HepG2 (cell line): ENCODE measurements at regions not wholly inside any gene's neighbourhood (a gene's known extent, or its start where the extent isn't known, plus 50 kb on each side); places are given as distances from the start of the nearest gene placed in this dataset.

Source experiments
- ATAC-seq: fragments of 200-7000 bp; cut with Tn5 transposase; 3 replicates; pipeline ENCODE4 v1.9.1; 2020; ENCODE audit warnings: mild to moderate bottlenecking, moderate library complexity
- BruUV-seq: library from RNA; stranded (reverse); fragments of 400-500 nt; replicated peaks from 2 replicates; lab custom pipeline; 2021; lab: Mats Ljungman, UMichigan
- CTCF ChIA-PET: fragments of 300-600 bp; formaldehyde crosslinking; extraction: SDS; loops from one replicate; lab custom pipeline; 2021; ENCODE audit warnings: low total read pairs, inconsistent platforms, low intra/inter-chr PET ratio; lab: Yijun Ruan, JAX
- POLR2A ChIA-PET: fragments of 350-600 bp; sonication (Branson Sonifier 250); formaldehyde crosslinking; loops from one replicate; lab custom pipeline; 2020; ENCODE audit warnings: antibody characterized with exemption, inconsistent platforms; lab: Yijun Ruan, JAX
- DNase-seq: peaks from one replicate; pipeline ENCODE4 v3.0.0-alpha.2; 2015; ENCODE audit warnings: low spot score
- FAIRE-seq: peaks from 3 replicates; lab custom pipeline; 2011; peaks lifted over from hg19 to GRCh38; lab: Jason Lieb, UNC
- H2AFZ ChIP-seq: one replicate; pipeline ENCODE4 v1.6.1; 2011; ENCODE audit warnings: low read length, inconsistent platforms
- H3K27ac ChIP-seq: fragments of 300-600 bp; 3 replicates; pipeline ENCODE4 v1.8.0; 2011; ENCODE audit warnings: mixed run types, mild to moderate bottlenecking, mixed read lengths, low read length, inconsistent platforms; ENCODE audit not compliant: insufficient read depth; ENCODE audit errors: extremely low read length
- H3K27me3 ChIP-seq, 2 experiments: fragments of 200-600 bp in 1 of 2; 2 replicates in 1 of 2; 3 replicates in 1 of 2; pipeline versions ENCODE4 v1.6.0 to v1.8.0; 2011; ENCODE audit warnings: low read length in 2 of 2, mild to moderate bottlenecking in 2 of 2, moderate library complexity in 2 of 2, inconsistent platforms in 1 of 2; ENCODE audit not compliant: insufficient read depth in 2 of 2, control insufficient read depth in 1 of 2
- H3K36me3 ChIP-seq, 2 experiments: fragments of 200-600 bp in 1 of 2; replicated peaks in 1 of 2; 2 replicates in 1 of 2; 3 replicates in 1 of 2; pipeline versions ENCODE4 v1.5.1 to v1.8.0; 2011; ENCODE audit warnings: low read length in 2 of 2, inconsistent platforms in 1 of 2; ENCODE audit not compliant: insufficient read depth in 2 of 2, control insufficient read depth in 1 of 2
- H3K4me1 ChIP-seq: 2 replicates; pipeline ENCODE4 v1.5.1; 2012; ENCODE audit warnings: low read length, inconsistent platforms; ENCODE audit not compliant: insufficient read depth
- H3K4me2 ChIP-seq: 2 replicates; pipeline ENCODE4 v1.6.0; 2011; ENCODE audit warnings: low read depth, low read length, inconsistent platforms
- H3K4me3 ChIP-seq, 3 experiments: fragments of 200-600 bp in 1 of 3; sonication (generic), shearing (Covaris generic) in 1 of 3; replicated peaks in 1 of 3; 2 replicates each; pipeline ENCODE4 v1.5.1; 2011 to 2016; ENCODE audit warnings: low read length in 3 of 3, inconsistent platforms in 2 of 3, low read depth in 2 of 3, mild to moderate bottlenecking in 2 of 3, control low read depth in 1 of 3, mixed read lengths in 1 of 3; ENCODE audit not compliant: insufficient read depth in 1 of 3
- H3K79me2 ChIP-seq: one replicate; pipeline ENCODE4 v1.6.1; 2011; ENCODE audit warnings: low read length, inconsistent platforms; ENCODE audit not compliant: insufficient read depth
- H3K9ac ChIP-seq: 2 replicates; pipeline ENCODE4 v1.6.0; 2011; ENCODE audit warnings: mild to moderate bottlenecking, low read depth, low read length, inconsistent platforms; ENCODE audit not compliant: insufficient read depth
- H3K9me3 ChIP-seq: 2 replicates; pipeline ENCODE4 v1.5.1; 2012; ENCODE audit warnings: mild to moderate bottlenecking, low read length
- H4K20me1 ChIP-seq: 2 replicates; pipeline ENCODE4 v1.6.0; 2011; ENCODE audit warnings: inconsistent platforms, mild to moderate bottlenecking, low read length, moderate library complexity; ENCODE audit not compliant: insufficient read depth
- BCL6 ChIP-seq: IDR thresholded peaks from 2 replicates; pipeline ENCODE4 v1.6.1; 2016; ENCODE audit warnings: missing genetic modification reagents, missing compliant biosample characterization
- HNF4A ChIP-seq: sonication (generic); formaldehyde crosslinking; IDR thresholded peaks from 2 replicates; pipeline ENCODE4 v1.4.0; 2020; ENCODE audit warnings: missing genetic modification reagents
- ZNF501 ChIP-seq: sonication (generic); formaldehyde crosslinking; IDR thresholded peaks from 2 replicates; pipeline ENCODE4 v1.5.1; 2020; ENCODE audit warnings: mild to moderate bottlenecking, moderate library complexity, missing genetic modification reagents
- ZNF7 ChIP-seq: IDR thresholded peaks from 2 replicates; pipeline ENCODE4 v1.6.1; 2016; ENCODE audit warnings: missing biosample characterization, missing genetic modification reagents
- ZNF816 ChIP-seq: sonication (generic); formaldehyde crosslinking; IDR thresholded peaks from 2 replicates; pipeline ENCODE4 v1.8.0; 2022; ENCODE audit warnings: missing genetic modification reagents, mild to moderate bottlenecking, borderline replicate concordance
- WGBS: methylation state at CpG from one replicate; pipeline ENCODE4 v1.1.6; 2017; ENCODE audit warnings: low lambda C conversion rate; 5-methylcytosine and 5-hydroxymethylcytosine counted together
- in situ Hi-C: cut with HindIII; loops from 2 replicates; pipeline ENCODE4 v1.10.0; 2017; ENCODE audit warnings: low pct_unique_long_range_greater_than_20kb; ENCODE audit not compliant: extremely low pct_ligation_motif_present
- intact Hi-C: fragments of 100-400 bp; cut with micrococcal nuclease; formaldehyde crosslinking; loops from one replicate; pipeline ENCODE4 v1.10.0; 2022; ENCODE audit not compliant: unreplicated experiment
- TF ChIP-seq, protein P1 (sequence below), 2 experiments: IDR thresholded peaks; 2 replicates each; pipeline ENCODE4 v1.6.1; 2011 to 2012; ENCODE audit warnings: low read length in 2 of 2, borderline replicate concordance in 1 of 2, low read depth in 1 of 2, mild to moderate bottlenecking in 1 of 2, moderate library complexity in 1 of 2
- TF ChIP-seq, protein P2 (sequence below): IDR thresholded peaks from 2 replicates; pipeline ENCODE4 v1.4.0; 2020; ENCODE audit warnings: mild to moderate bottlenecking, missing genetic modification reagents

DNA sequence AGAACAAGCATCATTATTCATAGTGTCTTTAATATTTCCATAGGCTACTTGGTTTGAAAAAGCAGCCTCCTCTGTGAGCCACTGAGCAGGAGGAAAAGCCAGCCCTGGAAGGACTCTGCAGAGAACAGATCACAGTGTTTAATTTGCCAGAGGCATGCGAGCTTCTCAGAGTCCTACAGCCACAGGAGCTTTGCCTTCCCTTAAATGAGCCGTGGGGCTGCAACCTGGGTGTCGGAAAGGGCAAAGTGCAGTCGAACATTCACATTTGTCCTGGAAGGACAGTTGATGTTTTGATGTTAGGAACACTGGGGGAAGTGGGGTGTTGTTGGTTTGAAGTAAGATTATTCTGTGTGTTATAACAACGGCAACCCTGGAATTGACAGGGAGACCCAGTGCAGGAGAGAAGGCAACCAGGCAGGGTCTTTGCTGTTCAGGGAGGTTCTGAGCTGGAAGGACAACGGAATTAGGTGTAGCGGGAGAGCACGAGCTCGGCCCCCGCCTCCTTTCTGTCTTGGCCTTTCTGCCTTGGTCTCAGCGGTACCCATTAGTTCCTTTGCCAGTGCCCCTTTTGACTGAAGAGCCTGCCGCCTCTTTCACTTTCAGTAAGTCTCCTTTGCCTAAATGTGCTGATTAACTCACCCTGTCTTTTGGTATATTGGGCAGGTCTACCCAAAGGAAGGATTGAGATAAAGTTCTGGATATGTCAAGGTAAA lies 192.3 kb upstream of the PITRM1 start:
- 9% methylated on average over 8 of the region's 12 CpGs for WGBS
- DNase-seq (peak; percentile 10), ATAC-seq (peak; percentile 86), FAIRE-seq (no peak)
- Histone ChIP-seq H3K79me2 (no peaks in the 10 kb centered on the region), H4K20me1 (no peaks in the 10 kb centered on the region), H3K4me2 (peak overlapping the region; percentile 81), H3K4me1 (peaks cover 26% of the 10 kb centered on the region), H3K9me3 (peaks cover 23% of the 10 kb centered on the region), H2AFZ (no peak overlapping the region), H3K36me3 (no peaks in the 10 kb centered on the region), H3K27me3 (peaks cover 3 to 19% of the 10 kb centered on the region in 2 experiments; a peak in 2 of 5 replicates), H3K4me3 (peak overlapping the region; percentile 17 to 58 (median 23); a peak in 5 of 6 replicates), H3K27ac (no peak overlapping the region), H3K9ac (0 out of 2 replicates have a peak overlapping the region, but pooled peaks have one; percentile 26)
- intact Hi-C loops = no loop called here
- ChIA-PET POLR2A (interaction anchor here (0.9 kb wide), 1 partner anchor 420 kb away, joined by 6 read pairs; the partner anchor contains the start of gene KLF6), CTCF (no interaction called here)
- no TSS peak for BruUV-seq
- in situ Hi-C loops = no loop called here
- TF ChIP-seq ZNF816 (CRISPR knock-in tag) = no peak
- TF ChIP-seq, protein P1, sequence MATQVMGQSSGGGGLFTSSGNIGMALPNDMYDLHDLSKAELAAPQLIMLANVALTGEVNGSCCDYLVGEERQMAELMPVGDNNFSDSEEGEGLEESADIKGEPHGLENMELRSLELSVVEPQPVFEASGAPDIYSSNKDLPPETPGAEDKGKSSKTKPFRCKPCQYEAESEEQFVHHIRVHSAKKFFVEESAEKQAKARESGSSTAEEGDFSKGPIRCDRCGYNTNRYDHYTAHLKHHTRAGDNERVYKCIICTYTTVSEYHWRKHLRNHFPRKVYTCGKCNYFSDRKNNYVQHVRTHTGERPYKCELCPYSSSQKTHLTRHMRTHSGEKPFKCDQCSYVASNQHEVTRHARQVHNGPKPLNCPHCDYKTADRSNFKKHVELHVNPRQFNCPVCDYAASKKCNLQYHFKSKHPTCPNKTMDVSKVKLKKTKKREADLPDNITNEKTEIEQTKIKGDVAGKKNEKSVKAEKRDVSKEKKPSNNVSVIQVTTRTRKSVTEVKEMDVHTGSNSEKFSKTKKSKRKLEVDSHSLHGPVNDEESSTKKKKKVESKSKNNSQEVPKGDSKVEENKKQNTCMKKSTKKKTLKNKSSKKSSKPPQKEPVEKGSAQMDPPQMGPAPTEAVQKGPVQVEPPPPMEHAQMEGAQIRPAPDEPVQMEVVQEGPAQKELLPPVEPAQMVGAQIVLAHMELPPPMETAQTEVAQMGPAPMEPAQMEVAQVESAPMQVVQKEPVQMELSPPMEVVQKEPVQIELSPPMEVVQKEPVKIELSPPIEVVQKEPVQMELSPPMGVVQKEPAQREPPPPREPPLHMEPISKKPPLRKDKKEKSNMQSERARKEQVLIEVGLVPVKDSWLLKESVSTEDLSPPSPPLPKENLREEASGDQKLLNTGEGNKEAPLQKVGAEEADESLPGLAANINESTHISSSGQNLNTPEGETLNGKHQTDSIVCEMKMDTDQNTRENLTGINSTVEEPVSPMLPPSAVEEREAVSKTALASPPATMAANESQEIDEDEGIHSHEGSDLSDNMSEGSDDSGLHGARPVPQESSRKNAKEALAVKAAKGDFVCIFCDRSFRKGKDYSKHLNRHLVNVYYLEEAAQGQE (IDR thresholded peaks at IDR 0.05; ENCODE audit: borderline replicate concordance in 1 of 2, low read depth in 1 of 2, low read length in 2 of 2) = no peak
- peak; percentile 45; the same call in 1 of the 2 replicates for TF ChIP-seq ZNF501
- TF ChIP-seq, protein P2, sequence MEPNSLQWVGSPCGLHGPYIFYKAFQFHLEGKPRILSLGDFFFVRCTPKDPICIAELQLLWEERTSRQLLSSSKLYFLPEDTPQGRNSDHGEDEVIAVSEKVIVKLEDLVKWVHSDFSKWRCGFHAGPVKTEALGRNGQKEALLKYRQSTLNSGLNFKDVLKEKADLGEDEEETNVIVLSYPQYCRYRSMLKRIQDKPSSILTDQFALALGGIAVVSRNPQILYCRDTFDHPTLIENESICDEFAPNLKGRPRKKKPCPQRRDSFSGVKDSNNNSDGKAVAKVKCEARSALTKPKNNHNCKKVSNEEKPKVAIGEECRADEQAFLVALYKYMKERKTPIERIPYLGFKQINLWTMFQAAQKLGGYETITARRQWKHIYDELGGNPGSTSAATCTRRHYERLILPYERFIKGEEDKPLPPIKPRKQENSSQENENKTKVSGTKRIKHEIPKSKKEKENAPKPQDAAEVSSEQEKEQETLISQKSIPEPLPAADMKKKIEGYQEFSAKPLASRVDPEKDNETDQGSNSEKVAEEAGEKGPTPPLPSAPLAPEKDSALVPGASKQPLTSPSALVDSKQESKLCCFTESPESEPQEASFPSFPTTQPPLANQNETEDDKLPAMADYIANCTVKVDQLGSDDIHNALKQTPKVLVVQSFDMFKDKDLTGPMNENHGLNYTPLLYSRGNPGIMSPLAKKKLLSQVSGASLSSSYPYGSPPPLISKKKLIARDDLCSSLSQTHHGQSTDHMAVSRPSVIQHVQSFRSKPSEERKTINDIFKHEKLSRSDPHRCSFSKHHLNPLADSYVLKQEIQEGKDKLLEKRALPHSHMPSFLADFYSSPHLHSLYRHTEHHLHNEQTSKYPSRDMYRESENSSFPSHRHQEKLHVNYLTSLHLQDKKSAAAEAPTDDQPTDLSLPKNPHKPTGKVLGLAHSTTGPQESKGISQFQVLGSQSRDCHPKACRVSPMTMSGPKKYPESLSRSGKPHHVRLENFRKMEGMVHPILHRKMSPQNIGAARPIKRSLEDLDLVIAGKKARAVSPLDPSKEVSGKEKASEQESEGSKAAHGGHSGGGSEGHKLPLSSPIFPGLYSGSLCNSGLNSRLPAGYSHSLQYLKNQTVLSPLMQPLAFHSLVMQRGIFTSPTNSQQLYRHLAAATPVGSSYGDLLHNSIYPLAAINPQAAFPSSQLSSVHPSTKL (CRISPR knock-in tag) = 0 out of 2 replicates have a peak, but pooled peaks have one; percentile 12
- peak; percentile 84 for TF ChIP-seq ZNF7 (CRISPR knock-in tag)
- TF ChIP-seq HNF4A = peak; percentile 56
- peak; percentile 13; the same call in 1 of the 2 replicates for TF ChIP-seq BCL6
